HL-60 (cell line): ENCODE measurements at regions not wholly inside any gene's neighbourhood (a gene's known extent, or its start where the extent isn't known, plus 50 kb on each side); places are given as distances from the start of the nearest gene placed in this dataset.

ENCODE experiments used
- DNase-seq, 2 experiments: peaks; one replicate each; pipeline ENCODE4 v3.0.0-alpha.2; 2010 to 2020; ENCODE audit warnings: low read depth in 1 of 2, low spot score in 1 of 2
- H3K27ac ChIP-seq: fragments of 250-450 bp; sonication (Bioruptor Pico); replicated peaks from 2 replicates; pipeline ENCODE4 v1.5.1; 2020; ENCODE audit warnings: mild to moderate bottlenecking, moderate library complexity
- H3K27me3 ChIP-seq: fragments of 250-450 bp; sonication (Bioruptor Pico); 2 replicates; pipeline ENCODE4 v1.5.1; 2021; ENCODE audit warnings: mild to moderate bottlenecking, moderate library complexity; ENCODE audit not compliant: insufficient read depth, poor library complexity, severe bottlenecking
- H3K4me3 ChIP-seq: replicated peaks from 2 replicates; pipeline ENCODE4 v1.5.1; 2011; ENCODE audit warnings: mild to moderate bottlenecking, control low read depth, low read length; ENCODE audit not compliant: insufficient read depth
- CTCF ChIP-seq: IDR thresholded peaks from one replicate; pipeline ENCODE4 v1.5.1; 2011; ENCODE audit warnings: low read length, control low read depth, inconsistent platforms; ENCODE audit not compliant: insufficient read depth
- GABPA ChIP-seq: IDR thresholded peaks from 2 replicates; pipeline ENCODE4 v1.6.1; 2012; ENCODE audit warnings: low read depth
- POLR2AphosphoS5 ChIP-seq: IDR thresholded peaks from 2 replicates; pipeline ENCODE4 v1.6.1; 2012; ENCODE audit warnings: low read depth
- REST ChIP-seq: IDR thresholded peaks from 2 replicates; pipeline ENCODE4 v1.6.1; 2012; ENCODE audit warnings: low read depth; ENCODE audit not compliant: insufficient replicate concordance
- SPI1 ChIP-seq: IDR thresholded peaks from 2 replicates; pipeline ENCODE4 v1.6.1; 2012; ENCODE audit warnings: low read depth, mild to moderate bottlenecking, borderline replicate concordance

GRCh38 chr6:141151710-141152417 is 980.9 kb upstream of the GJE1 start:
- Histone ChIP-seq H3K27me3 (no peaks in the 10 kb centered on the region), H3K27ac (no peak overlapping the region), H3K4me3 (no peak overlapping the region)
- no peak for TF ChIP-seq POLR2AphosphoS5
- no peak for TF ChIP-seq SPI1
- no peak for TF ChIP-seq GABPA
- no peak for TF ChIP-seq REST
- TF ChIP-seq CTCF = no peak
- no peak for DNase-seq

GRCh38 chr6:141141870-141142269 is 990.9 kb upstream of the GJE1 start:
- no peaks in the 10 kb centered on the region for H3K27me3 ChIP-seq
- TF ChIP-seq GABPA (no peak), REST (no peak), CTCF (no peak), SPI1 (no peak), POLR2AphosphoS5 (no peak)
- no peak overlapping the region for H3K4me3 ChIP-seq
- no peak overlapping the region for H3K27ac ChIP-seq
- DNase-seq = no peak

- H3K4me3 ChIP-seq = no peak overlapping the region
- no peak overlapping the region for H3K27ac ChIP-seq
- no peak for DNase-seq
- TF ChIP-seq GABPA (no peak), REST (no peak), POLR2AphosphoS5 (no peak), SPI1 (peak; percentile 75)
- H3K27me3 ChIP-seq = no peaks in the 10 kb centered on the region
Observed at GRCh38 chr6:141140905-141141304, 991.8 kb upstream of the GJE1 start.
